Panc1 (cell line): ENCODE measurements at regions not wholly inside any gene's neighbourhood (a gene's known extent, or its start where the extent isn't known, plus 50 kb on each side); places are given as distances from the start of the nearest gene placed in this dataset.

Experiments used
- ATAC-seq: fragments of 200-7000 bp; cut with Tn5 transposase; 2 replicates; pipeline ENCODE4 v1.9.1; 2020; ENCODE audit warnings: mild to moderate bottlenecking, moderate library complexity
- BruUV-seq: library from RNA; stranded (reverse); fragments of 400-500 nt; replicated peaks from 2 replicates; lab custom pipeline; 2021; lab: Mats Ljungman, UMichigan
- CTCF ChIA-PET: fragments of 300-600 bp; sonication (Branson Sonifier 250); formaldehyde crosslinking; loops from one replicate; lab custom pipeline; 2022; ENCODE audit warnings: antibody characterized with exemption; lab: Charles Lee
- POLR2A ChIA-PET: fragments of 300-600 bp; sonication (Branson Sonifier 250); formaldehyde crosslinking; loops from one replicate; lab custom pipeline; 2022; ENCODE audit warnings: antibody characterized with exemption; lab: Charles Lee
- DNase-seq: peaks from one replicate; pipeline ENCODE4 v3.0.0-alpha.2; 2010; ENCODE audit warnings: low read depth, low spot score
- H3K27ac ChIP-seq: 2 replicates; pipeline ENCODE4 v1.5.1; 2011; ENCODE audit warnings: mild to moderate bottlenecking, low read length, inconsistent platforms
- H3K27me3 ChIP-seq: fragments of 200-500 bp; sonication (Bioruptor generic); 2 replicates; pipeline ENCODE4 v1.6.0; 2014; ENCODE audit warnings: low read length, inconsistent platforms; ENCODE audit not compliant: control insufficient read depth, insufficient read depth
- H3K36me3 ChIP-seq: fragments of 200-500 bp; sonication (Bioruptor generic); 2 replicates; pipeline ENCODE4 v1.5.1; 2014; ENCODE audit warnings: inconsistent platforms, mild to moderate bottlenecking, low read length, moderate library complexity; ENCODE audit not compliant: control insufficient read depth, insufficient read depth
- H3K4me1 ChIP-seq: 2 replicates; pipeline ENCODE4 v1.5.1; 2011; ENCODE audit warnings: inconsistent platforms, mild to moderate bottlenecking, low read length, moderate library complexity; ENCODE audit not compliant: control insufficient read depth, insufficient read depth
- H3K4me3 ChIP-seq, 2 experiments: 2 replicates each; pipeline ENCODE4 v1.5.1; 2011 to 2012; ENCODE audit warnings: low read depth in 2 of 2, low read length in 2 of 2, mild to moderate bottlenecking in 2 of 2, inconsistent platforms in 1 of 2, moderate library complexity in 1 of 2
- H3K9me3 ChIP-seq: fragments of 200-500 bp; sonication (Bioruptor generic); 2 replicates; pipeline ENCODE4 v1.5.1; 2014; ENCODE audit warnings: low read depth, mild to moderate bottlenecking, inconsistent platforms, low read length, moderate library complexity; ENCODE audit not compliant: control insufficient read depth, insufficient read depth
- POLR2AphosphoS5 ChIP-seq: IDR thresholded peaks from 2 replicates; pipeline ENCODE4 v1.6.1; 2012; ENCODE audit warnings: mild to moderate bottlenecking, low read depth, low read length, moderate library complexity
- REST ChIP-seq, 2 experiments: IDR thresholded peaks; 2 replicates each; pipeline ENCODE4 v1.6.1; 2011 to 2012; ENCODE audit warnings: low read depth in 2 of 2, control low read depth in 1 of 2, low read length in 1 of 2, mild to moderate bottlenecking in 1 of 2, moderate library complexity in 1 of 2; ENCODE audit not compliant: insufficient read depth in 1 of 2
- SIN3A ChIP-seq: IDR thresholded peaks from 2 replicates; pipeline ENCODE4 v1.6.1; 2012; ENCODE audit warnings: low read depth, mild to moderate bottlenecking, low read length, moderate library complexity, borderline replicate concordance; ENCODE audit not compliant: insufficient read depth
- TCF7L2 ChIP-seq: IDR thresholded peaks from 2 replicates; pipeline ENCODE4 v1.6.1; 2011; ENCODE audit warnings: mild to moderate bottlenecking, low read depth, low read length, inconsistent platforms
- in situ Hi-C: cut with HindIII; loops from 2 replicates; pipeline ENCODE4 v1.10.0; 2016; ENCODE audit warnings: low sequenced_read_pairs, low pct_unique_long_range_greater_than_20kb
- intact Hi-C: fragments of 100-400 bp; cut with micrococcal nuclease; formaldehyde crosslinking; loops from one replicate; pipeline ENCODE4 v1.10.0; 2022; ENCODE audit not compliant: unreplicated experiment
- TF ChIP-seq, protein P1 (sequence below): fragments of 450-650 bp; IDR thresholded peaks from 2 replicates; pipeline ENCODE4 v1.5.1; 2017; ENCODE audit warnings: mild to moderate bottlenecking

GRCh38 chr1:183753464-183753891 lies 51.4 kb upstream of the RGL1 start:
- 0 out of 2 replicates have a peak, but pooled peaks cover 3% of the 10 kb centered on the region for H3K9me3 ChIP-seq
- H3K4me3 ChIP-seq, result no peak overlapping the region
- DNase-seq (no peak), ATAC-seq (no peak)
- intact Hi-C loops (no loop called here), in situ Hi-C loops (no loop called here)
- H3K27me3 ChIP-seq, result no peaks in the 10 kb centered on the region
- POLR2A ChIA-PET, result no interaction called here
- no peak overlapping the region for H3K27ac ChIP-seq
- no TSS peak for BruUV-seq
- TF ChIP-seq POLR2AphosphoS5, result no peak
- no peaks in the 10 kb centered on the region for H3K36me3 ChIP-seq
- CTCF ChIA-PET, result no interaction called here
- H3K4me1 ChIP-seq, result no peaks in the 10 kb centered on the region

GRCh38 chr1:183744132-183744913 lies 60.6 kb upstream of the RGL1 start:
- Histone ChIP-seq H3K36me3 (no peaks in the 10 kb centered on the region), H3K4me3 (no peak overlapping the region), H3K27ac (no peak overlapping the region), H3K9me3 (no peaks in the 10 kb centered on the region), H3K4me1 (no peaks in the 10 kb centered on the region), H3K27me3 (no peaks in the 10 kb centered on the region)
- in situ Hi-C loops (no loop called here), intact Hi-C loops (no loop called here)
- no TSS peak for BruUV-seq
- DNase-seq (no peak), ATAC-seq (no peak)
- TF ChIP-seq POLR2AphosphoS5 (no peak), TCF7L2 (no peak), REST (IDR thresholded peaks at IDR 0.05; ENCODE audit: insufficient read depth in 1 of 2, low read depth in 2 of 2, low read length in 1 of 2) (no peak), SIN3A (no peak)
- TF ChIP-seq, protein P1, sequence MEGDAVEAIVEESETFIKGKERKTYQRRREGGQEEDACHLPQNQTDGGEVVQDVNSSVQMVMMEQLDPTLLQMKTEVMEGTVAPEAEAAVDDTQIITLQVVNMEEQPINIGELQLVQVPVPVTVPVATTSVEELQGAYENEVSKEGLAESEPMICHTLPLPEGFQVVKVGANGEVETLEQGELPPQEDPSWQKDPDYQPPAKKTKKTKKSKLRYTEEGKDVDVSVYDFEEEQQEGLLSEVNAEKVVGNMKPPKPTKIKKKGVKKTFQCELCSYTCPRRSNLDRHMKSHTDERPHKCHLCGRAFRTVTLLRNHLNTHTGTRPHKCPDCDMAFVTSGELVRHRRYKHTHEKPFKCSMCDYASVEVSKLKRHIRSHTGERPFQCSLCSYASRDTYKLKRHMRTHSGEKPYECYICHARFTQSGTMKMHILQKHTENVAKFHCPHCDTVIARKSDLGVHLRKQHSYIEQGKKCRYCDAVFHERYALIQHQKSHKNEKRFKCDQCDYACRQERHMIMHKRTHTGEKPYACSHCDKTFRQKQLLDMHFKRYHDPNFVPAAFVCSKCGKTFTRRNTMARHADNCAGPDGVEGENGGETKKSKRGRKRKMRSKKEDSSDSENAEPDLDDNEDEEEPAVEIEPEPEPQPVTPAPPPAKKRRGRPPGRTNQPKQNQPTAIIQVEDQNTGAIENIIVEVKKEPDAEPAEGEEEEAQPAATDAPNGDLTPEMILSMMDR, result no peak
- POLR2A ChIA-PET, result no interaction called here
- CTCF ChIA-PET, result interaction anchor here (0.7 to 0.8 kb wide), 2 partner anchors 17 to 258 kb away, joined by 3 read pairs; no protein-coding TSS in a partner anchor

GRCh38 chr1:183742355-183742754 lies 62.6 kb upstream of the RGL1 start:
- ATAC-seq (no peak), DNase-seq (no peak)
- POLR2A ChIA-PET, result no interaction called here
- no TSS peak for BruUV-seq
- H3K9me3 ChIP-seq, result no peaks in the 10 kb centered on the region
- H3K27ac ChIP-seq, result no peak overlapping the region
- no peaks in the 10 kb centered on the region for H3K36me3 ChIP-seq
- CTCF ChIA-PET, result no interaction called here
- intact Hi-C loops (no loop called here), in situ Hi-C loops (no loop called here)
- no peak for TF ChIP-seq SIN3A
- TF ChIP-seq, protein P1, result no peak
- TF ChIP-seq TCF7L2, result no peak
- TF ChIP-seq POLR2AphosphoS5, result no peak
- TF ChIP-seq REST (IDR thresholded peaks at IDR 0.05; ENCODE audit: insufficient read depth in 1 of 2, low read depth in 2 of 2, low read length in 1 of 2), result no peak
- H3K4me3 ChIP-seq, result no peak overlapping the region
- no peaks in the 10 kb centered on the region for H3K27me3 ChIP-seq
- no peaks in the 10 kb centered on the region for H3K4me1 ChIP-seq
